ENCODE measurements at regions not wholly inside any gene's neighbourhood (a gene's known extent, or its start where the extent isn't known, plus 50 kb on each side); places are given as distances from the start of the nearest gene placed in this dataset.

DNA sequence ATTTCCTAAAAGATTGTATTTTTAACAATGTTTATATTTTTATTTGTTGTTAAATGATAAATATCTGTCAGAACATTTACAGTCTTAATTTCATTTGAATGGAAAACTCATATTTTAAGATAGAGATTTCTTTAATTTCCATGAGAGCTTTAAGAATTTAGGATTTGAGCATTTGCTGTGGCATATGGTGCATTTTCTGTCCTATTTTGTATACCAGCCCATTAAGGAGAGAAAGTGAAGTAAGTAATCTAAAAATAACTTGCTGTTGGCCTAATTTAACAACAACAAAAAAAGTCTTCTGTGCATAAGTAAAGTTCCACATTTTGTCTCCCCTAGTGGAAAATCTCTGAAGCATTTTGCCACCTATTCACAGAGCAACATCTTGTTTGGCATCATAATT is 190.9 kb upstream of the PPP1R3A start:
- H3K4me3 ChIP-seq (ENCODE audit: low read depth, low read length): no peak overlapping the region
- TF ChIP-seq, protein P1, sequence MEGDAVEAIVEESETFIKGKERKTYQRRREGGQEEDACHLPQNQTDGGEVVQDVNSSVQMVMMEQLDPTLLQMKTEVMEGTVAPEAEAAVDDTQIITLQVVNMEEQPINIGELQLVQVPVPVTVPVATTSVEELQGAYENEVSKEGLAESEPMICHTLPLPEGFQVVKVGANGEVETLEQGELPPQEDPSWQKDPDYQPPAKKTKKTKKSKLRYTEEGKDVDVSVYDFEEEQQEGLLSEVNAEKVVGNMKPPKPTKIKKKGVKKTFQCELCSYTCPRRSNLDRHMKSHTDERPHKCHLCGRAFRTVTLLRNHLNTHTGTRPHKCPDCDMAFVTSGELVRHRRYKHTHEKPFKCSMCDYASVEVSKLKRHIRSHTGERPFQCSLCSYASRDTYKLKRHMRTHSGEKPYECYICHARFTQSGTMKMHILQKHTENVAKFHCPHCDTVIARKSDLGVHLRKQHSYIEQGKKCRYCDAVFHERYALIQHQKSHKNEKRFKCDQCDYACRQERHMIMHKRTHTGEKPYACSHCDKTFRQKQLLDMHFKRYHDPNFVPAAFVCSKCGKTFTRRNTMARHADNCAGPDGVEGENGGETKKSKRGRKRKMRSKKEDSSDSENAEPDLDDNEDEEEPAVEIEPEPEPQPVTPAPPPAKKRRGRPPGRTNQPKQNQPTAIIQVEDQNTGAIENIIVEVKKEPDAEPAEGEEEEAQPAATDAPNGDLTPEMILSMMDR (IDR thresholded peaks at IDR 0.05; ENCODE audit: insufficient read depth, low read depth, low read length, missing control alignments): no peak
- DNase-seq (ENCODE audit: low read depth): no peak

DNA sequence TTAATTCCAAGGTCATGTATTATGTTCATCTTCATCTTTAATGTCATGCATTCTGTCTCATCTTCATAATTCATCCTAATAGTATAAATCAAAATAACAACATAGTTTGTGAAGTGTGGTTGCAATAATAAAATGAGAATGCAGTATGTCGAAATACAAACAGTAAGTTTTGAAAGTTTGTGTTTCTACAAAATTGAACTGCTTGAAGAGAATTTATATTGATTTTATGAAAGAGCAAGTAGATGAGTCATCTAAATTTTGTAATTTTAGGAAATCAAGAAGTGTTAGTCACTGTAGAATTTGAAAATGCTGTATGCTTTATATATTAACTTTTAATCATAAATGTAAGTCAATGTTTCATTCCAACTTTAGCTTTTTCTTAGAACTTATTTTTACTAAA is 190.5 kb upstream of the PPP1R3A start:
- no peak for DNase-seq (ENCODE audit: low read depth)
- TF ChIP-seq, protein P1 (IDR thresholded peaks at IDR 0.05; ENCODE audit: insufficient read depth, low read depth, low read length, missing control alignments): no peak
- no peak overlapping the region for H3K4me3 ChIP-seq (ENCODE audit: low read depth, low read length)

DNA sequence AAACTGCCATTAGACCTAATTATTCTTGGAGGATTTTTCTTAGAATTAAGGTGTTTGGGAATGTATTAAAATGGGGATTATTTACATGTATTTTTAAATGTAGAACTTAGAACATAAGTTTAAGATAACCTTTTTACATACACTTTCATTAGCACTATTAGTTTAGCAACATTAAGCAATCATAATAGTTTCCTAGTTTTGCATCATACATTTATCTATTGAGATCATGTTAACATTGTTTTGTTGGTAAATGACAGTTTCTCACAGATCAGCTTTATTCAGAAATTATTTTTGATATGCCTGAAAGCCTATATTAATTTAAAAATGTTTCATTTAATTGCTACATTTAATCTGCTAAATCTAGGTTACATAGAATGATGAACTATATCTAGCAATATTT is 189.7 kb upstream of the PPP1R3A start:
- H3K4me3 ChIP-seq (ENCODE audit: low read depth, low read length): no peak overlapping the region
- DNase-seq (ENCODE audit: low read depth): no peak
- TF ChIP-seq, protein P1 (IDR thresholded peaks at IDR 0.05; ENCODE audit: insufficient read depth, low read depth, low read length, missing control alignments): no peak

DNA sequence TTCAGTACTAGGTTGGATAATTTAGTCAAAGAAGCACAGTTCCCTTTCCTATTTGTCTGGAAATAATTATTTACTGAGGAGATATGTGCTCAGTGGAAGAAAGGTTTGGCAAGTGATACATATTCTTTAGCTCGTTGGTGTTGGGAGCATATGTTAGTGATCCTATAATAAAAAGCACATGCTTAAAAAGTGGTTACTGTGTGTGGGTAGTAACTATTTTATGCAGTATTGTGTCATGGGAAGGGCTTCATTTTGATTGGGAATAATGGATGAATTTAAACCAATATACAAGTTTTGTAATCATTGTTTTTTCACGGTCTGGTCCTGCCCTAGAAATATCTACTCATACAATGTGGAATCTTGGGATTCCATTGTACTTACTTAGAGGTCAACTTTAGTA is 188.7 kb upstream of the PPP1R3A start:
- no peak overlapping the region for H3K4me3 ChIP-seq (ENCODE audit: low read depth, low read length)
- TF ChIP-seq, protein P1 (IDR thresholded peaks at IDR 0.05; ENCODE audit: insufficient read depth, low read depth, low read length, missing control alignments): no peak
- no peak for DNase-seq (ENCODE audit: low read depth)

DNA sequence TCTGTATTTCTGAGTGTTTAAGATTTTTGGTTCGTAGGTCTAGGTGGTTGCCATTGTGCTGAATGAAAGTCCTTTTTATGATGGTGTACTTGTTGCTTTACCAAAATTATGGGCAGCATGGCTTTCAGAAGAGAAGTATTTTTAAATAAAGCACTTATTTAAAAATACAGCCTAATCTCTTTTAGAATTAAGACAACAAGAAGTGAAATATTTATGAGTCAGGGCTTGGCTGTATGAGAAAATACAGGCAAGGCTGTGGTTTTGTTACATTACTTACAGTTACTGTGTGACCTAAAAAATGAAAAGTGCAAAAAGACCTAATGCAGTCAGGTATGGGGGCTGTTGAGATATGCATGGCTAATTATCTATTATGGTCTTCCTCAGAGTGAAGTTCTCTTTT is 185.2 kb upstream of the PPP1R3A start:
- no peak overlapping the region for H3K4me3 ChIP-seq (ENCODE audit: low read depth, low read length)

DNA sequence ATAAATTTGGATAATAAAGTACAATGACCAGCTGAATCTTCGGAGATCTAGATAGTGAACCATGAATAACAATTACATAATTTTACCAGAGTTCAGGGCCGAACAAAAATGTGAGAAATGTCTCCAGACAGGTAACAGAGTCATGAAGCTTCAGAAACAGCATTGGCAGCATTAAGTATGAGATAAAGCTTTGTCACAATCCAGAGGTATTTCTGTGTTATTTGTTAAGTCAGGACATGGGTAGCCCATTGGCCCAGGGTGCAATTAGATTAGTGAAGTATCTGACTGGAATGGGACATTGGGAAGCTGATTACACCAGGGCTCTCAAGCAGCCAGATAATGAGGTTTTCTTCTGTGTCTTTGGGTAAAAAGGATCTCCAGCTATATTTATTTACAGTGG is 184.2 kb upstream of the PPP1R3A start:
- H3K4me3 ChIP-seq (ENCODE audit: low read depth, low read length): no peak overlapping the region
- TF ChIP-seq, protein P1 (IDR thresholded peaks at IDR 0.05; ENCODE audit: insufficient read depth, low read depth, low read length, missing control alignments): no peak
- no peak for DNase-seq (ENCODE audit: low read depth)

More for the DNA sequence above, 185.2 kb upstream of the PPP1R3A start:
- DNase-seq (ENCODE audit: low read depth): no peak
- TF ChIP-seq, protein P1 (IDR thresholded peaks at IDR 0.05; ENCODE audit: insufficient read depth, low read depth, low read length, missing control alignments): no peak

DNA sequence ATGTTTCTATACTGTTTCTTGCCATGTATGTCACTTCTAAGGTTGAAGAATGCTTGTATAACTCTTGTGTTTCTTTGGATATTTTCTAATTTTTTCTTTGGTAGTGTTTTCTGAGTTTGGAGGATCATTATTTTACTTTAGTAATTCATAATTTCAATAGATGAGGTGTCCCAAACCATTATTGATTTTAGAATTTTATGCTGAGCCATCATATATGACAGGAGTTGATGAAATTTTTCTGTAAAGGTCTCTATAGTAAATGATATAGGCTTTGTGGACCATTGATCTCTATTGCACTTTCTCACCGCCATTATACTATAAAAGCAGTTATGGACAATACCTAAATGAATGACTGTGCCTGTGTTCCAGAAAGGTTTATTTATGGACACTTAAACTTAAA is 183.3 kb upstream of the PPP1R3A start:
- H3K4me3 ChIP-seq (ENCODE audit: low read depth, low read length): no peak overlapping the region
- TF ChIP-seq, protein P1 (IDR thresholded peaks at IDR 0.05; ENCODE audit: insufficient read depth, low read depth, low read length, missing control alignments): no peak
- DNase-seq (ENCODE audit: low read depth): no peak

Measured in GM12865 (cell line).